ENCODE measurements at regions not wholly inside any gene's neighbourhood (a gene's known extent, or its start where the extent isn't known, plus 50 kb on each side); places are given as distances from the start of the nearest gene placed in this dataset.

- no peak for TF ChIP-seq CTCF (IDR thresholded peaks at IDR 0.05)
- no peak for TF ChIP-seq POLR2A (IDR thresholded peaks at IDR 0.05)
- no peak for TF ChIP-seq POLR2AphosphoS5 (IDR thresholded peaks at IDR 0.05)
Observed at GRCh38 chr17:33871720-33872540, 383.2 kb upstream of the CCL2 start.

Data from gastroesophageal sphincter (tissue), 3 donors.